CD4-positive, alpha-beta T cell treated with Interleukin-4 for 4 hours (primary cell): ENCODE measurements at regions not wholly inside any gene's neighbourhood (a gene's known extent, or its start where the extent isn't known, plus 50 kb on each side); places are given as distances from the start of the nearest gene placed in this dataset.
"Not testable (repeated sequence)": the region's sequence is repeated elsewhere in the genome, so short reads cannot be mapped to it uniquely, and the experiment has no call there.

Experiments used
- DNase-seq: peaks from one replicate; pipeline ENCODE4 v3.0.0-alpha.2; 2020

DNA sequence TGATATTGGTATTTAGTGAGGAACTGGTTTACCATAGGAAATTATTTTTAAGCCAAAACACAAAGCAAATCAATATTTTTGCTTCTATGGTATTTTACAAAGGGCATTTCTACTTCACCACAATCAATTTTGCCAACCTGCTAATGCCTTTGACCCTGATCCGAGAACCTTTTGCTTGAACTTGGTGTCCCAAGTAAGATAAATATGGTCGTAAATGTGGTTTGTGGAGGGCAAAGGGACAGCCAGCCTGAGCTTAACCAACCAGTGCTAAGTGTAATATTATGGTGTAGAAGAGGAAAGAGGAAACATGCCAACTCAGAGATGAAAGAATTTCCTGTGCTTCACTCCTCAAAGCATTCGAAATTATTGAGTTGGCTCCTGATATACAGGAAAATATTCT, 148.4 kb downstream of the C3orf38 start:
- DNase-seq = no peak

DNA sequence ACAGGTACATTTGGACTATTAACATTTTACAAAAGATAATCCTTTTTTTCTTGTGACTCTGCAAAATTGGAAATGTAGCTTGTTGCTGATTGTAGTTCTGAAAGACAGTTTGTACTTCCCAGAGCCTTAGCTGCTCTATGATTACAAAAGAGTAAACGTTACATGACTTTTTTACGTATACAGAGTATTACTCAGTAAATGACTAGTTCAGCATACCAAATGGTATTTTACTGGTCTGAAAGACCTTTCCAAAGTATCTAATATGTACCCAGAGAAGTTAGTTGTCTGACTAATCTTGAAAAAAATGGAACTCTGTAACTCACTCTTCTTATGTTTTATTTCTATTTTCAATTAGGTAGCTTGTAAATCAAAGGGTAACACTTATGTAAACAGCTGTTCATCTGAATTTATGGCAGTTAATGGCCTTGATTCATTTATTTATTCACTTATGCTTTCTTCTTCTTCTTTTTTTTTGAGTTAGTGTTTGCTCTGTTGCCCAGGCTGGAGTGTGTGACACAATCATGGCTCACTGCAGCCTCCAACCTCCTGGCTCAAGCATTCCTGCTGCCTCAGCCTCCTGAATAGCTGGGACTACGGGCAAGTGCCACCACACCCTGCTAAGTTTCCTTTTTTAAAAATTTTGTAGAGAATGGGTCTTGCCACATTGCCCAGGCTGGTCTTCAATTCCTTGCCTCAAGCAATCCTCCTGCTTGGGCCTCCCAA, 151.7 kb downstream of the C3orf38 start:
- no peak for DNase-seq

DNA sequence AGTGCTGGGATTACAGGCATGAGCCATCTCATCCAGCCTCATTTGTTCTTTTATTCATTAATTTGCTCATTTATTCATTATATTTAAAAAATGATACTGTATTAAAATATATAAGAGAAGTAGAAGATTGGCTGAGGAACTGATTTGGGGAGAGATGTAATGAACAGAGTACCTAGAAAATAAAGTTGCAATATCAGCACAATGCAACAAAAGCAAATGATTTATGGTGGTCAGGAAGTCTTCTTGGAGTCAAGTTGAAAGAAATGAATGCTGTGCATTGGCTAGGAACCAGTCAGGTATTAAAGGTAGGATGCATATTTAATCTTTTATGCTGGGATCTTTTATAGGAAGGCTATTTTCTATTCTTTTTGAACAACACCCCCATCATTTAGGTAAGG, 152.2 kb downstream of the C3orf38 start:
- DNase-seq = no peak

DNA sequence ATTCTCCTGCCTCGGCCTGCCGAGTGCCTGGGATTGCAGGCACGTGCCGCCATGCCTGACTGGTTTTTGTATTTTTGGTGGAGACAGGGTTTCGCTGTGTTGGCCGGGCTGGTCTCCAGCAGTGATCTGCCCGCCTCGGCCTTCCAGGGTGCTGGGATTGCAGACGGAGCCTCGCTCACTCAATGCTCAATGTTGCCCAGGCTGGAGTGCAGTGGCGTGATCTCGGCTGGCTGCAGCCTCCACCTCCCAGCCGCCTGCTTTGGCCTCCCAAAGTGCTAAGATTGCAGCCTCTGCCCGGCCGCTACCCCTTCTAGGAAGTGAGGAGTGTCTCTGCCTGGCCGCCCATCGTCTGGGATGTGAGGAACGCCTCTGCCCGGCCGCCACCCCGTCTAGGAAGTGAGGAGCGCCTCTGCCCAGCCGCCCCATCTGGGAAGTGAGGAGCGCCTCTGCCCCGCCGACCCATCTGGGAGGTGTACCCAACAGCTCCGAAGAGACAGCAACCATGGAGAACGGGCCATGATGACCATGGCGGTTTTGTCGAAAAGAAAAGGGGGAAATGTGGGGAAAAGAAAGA, 153.7 kb downstream of the C3orf38 start:
- not testable (repeated sequence) for DNase-seq

DNA sequence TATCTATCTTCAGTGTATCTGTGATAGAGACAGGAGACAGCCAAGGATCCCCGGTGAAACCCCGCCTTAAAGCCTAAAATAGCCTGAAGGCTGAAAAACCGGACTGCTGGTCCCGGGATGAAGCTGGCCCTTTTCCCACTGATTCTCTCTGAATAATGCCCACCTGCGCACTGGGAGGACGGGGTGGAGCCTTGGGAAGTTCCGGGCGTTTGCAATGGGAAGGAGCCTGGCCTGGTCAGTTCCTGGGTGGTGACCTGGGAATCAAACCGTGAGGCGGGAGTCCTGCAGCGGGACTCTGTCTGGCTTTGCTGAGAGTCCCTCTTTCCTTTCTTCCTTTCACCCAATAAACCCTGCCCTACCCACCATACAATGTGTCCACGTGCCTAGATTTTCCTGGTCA, 157.9 kb downstream of the C3orf38 start:
- no peak for DNase-seq

DNA sequence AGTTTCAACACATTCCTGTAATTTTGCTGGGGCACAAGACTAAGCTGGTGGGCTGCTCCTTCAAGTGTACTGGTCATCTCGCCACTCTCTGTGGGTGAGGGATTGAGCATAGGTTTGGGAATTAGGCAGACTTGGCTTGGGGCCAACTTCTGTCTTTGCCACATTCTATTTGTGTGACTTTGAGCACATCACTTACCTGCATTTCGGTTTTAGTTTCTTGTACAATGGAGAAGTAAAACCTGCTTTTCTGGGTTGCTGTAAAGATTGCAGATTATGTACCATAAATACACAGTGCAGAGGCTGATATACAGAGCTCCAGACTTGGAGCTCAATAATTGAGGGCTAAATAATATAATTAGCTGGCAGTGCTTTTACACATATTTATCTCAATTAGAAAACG, 162.1 kb downstream of the C3orf38 start:
- no peak for DNase-seq

DNA sequence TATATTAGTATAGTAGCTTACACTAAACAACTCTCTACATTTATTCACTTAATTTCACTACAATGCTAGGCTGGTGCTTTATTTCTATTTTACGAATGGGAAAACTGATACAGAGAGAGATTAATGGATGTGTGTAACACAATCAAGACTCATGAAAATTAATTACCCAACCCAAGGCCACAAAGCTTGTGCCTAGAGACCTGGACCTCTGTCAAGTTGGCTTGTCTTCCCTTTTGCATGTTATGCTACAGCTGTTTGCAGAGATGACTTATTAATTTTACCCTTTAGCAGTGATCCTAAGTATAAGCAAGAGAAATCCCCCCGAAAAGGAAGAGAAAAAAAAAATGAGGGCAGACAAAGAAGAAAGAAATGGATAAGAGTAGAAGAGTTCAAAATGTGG, 162.5 kb downstream of the C3orf38 start:
- no peak for DNase-seq

DNA sequence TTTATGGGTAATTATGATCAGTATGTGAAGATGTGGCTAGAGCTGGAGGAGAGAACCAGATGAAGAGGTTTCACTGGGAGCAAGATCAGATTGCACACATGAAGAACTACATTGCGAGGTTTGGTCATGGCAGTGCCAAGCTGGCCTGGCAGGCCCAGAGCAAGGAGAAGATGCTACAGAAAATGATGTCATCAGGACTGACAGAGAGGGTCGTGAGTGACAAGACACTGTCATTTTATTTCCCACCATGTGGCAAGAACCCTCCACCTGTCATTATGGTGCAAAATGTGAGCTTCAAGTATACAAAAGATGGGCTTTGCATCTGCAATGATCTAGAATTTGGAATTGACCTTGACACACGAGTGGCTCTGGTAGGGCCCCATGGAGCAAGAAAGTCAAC, 168.3 kb downstream of the C3orf38 start:
- no peak for DNase-seq

DNA sequence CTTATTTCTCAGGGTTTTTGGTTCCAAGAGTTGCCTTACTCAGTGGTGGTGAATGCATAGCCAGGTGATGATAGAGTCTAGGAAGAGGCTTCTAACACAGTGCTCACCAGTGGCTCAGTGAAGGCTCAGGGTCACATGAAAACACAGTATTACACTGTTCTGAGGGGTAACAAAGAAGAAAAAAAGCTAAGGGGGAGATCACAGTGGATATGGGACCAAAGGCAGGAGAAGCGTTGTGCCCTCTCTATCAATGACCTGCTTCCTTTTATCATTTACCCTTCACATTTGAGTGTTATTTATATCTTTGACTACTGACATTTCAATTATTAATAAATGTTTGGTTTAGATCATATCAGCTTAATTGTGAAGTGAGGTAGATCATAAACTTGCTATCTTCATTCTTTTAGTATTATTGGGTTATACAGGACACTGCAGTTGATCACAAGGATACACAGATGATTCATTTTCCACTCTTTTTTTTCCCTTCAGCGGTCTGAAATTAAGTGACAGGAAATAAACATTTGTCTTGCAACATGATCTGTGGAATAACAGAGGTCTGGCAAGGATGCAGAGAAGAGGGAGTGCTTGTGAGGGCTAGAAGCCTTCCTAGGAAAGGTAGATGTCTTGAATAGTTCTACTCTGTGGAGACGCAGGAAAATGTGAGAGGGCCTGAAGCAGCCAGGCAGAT, 171.7 kb downstream of the C3orf38 start:
- DNase-seq = no peak

DNA sequence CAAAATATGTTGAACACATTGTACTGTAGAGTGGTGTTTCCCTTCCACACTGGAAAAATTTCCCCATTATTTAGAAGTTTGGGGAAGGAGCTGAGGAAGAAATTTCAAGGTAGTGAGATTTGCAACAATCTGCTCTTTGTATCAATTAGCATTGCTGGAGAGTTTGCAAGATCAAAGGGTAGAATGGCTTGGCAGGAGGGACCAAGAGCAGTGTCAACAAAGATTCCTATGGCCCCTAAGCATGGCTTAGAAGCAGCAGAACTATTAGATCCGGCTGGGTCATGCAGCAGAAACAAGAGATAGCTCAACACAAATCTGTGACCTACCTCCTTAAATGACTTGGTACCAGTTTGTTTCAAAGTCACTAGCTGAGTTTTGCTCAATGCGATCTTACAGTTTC, 175.0 kb downstream of the C3orf38 start:
- no peak for DNase-seq

DNA sequence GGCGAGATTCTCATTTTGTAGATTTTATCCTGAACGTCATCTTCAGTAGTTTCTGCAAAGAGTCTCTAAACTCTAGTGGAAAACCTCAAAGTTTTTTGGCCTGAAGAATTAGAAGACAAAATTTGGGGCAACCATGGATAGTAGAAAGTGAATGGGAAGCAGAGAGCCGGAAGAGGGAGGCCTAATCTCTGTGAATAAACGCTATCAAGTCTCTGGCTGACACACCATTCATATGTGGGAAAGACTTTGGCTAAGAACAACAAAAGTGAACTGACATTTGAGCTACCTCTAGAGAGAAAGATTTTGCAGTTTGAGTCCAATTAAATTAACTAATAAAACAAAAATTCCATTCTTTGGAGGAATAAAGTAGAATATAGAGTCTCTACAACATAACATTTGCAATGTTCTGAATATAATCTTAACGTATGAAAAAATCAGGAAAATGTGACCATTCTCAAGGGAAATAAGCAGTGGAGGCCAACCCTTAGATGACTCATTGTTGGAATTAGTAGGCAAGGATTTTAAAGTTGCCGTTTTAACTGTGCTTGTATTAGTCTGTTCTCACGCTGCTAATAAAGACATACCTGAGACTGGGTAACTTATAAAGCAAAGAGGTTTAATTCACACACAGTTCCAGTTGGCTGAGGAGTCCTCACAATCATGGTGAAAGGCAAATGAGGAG, 184.6 kb downstream of the C3orf38 start:
- no peak for DNase-seq

DNA sequence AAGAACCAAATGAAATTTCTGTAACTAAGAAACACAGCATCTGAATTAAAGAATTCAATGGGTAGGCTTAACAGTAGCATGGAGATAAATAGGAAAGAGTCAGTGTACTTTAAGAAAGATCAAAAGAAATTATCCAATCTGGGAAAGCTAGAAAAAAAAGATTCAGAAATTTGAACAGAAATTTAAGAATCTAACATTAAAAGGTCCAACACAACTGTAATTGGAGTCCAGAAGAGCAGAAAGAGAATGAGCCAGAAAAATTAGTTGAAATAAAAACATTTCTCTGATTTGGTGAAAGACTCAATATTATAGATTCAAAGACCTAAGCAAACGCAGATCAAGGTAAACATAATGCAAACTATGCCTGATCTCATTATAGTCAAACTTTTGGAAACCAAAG, 187.1 kb downstream of the C3orf38 start:
- no peak for DNase-seq

DNA sequence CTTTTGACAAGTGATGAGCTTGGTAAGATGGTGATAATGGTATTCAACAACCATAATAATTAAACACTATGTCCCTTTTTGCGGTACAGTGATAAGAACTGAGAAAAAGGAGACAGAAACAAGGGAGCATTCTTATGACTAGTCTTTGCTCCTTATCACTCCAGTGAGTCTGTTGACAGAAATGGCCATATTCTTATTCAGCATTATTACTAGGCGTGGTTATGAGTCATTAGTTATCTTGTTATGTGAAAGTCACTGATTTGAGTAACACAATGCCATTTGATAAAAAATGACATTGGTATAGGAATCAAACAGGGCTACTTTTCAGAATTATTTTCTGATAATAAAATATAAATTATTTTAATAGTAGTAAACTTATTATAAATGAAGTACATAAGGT, 193.5 kb downstream of the C3orf38 start:
- DNase-seq = no peak

DNA sequence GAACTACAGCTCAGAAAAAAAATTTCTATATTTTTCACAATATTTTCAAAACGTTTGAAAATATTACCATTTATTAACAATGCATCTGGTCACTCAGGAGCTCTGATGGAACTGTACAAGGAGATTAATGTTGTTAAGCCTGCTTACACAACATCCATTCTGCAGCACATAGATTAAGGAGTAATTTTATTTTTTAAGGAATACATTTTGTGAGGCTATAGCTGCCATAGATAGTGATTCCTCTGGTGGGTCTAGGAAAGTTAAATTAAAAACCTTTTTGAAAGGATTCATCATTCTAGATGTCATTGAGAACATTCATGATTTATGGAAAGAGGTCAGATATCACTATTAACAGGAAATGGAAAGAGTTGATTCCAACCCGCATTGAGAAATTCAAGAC, 196.9 kb downstream of the C3orf38 start:
- DNase-seq = no peak

DNA sequence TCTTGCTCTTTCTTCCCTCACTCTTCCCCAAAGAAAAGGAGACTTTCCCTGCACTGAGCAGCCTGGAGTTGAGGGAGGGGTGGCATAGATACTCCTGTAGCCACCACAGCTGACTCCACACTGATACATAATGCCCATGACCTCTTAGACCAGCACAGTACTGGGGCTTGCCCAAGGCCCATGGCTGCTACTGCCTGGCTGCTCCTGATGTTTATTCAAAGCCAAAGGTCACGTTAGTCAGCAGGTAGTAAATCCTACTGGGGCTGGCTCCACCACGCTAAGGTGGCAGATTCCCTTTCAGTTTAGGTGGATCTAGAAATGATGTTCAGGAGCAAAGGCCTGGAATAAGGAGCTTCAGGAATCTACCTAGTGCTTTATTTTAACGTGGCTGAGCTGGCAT, 212.7 kb downstream of the C3orf38 start:
- no peak for DNase-seq

DNA sequence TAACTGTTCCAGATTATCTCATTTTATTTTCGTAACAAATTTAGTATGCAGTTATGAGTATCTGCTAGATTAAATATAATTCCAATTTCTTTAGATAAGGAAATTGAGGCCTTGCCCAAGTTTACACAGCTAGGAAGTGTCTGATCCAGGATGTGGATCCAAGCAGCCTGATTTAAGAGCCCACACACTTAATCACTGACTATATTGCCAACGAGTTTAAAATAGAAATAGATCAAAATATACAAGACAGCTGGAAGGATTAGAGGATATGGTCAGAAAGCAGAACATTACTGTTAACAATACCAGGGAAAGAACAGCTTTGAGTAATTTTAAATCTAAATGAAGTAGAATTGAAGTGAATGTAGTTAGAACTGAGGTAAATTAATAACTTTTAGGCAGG, 215.2 kb downstream of the C3orf38 start:
- DNase-seq = no peak

DNA sequence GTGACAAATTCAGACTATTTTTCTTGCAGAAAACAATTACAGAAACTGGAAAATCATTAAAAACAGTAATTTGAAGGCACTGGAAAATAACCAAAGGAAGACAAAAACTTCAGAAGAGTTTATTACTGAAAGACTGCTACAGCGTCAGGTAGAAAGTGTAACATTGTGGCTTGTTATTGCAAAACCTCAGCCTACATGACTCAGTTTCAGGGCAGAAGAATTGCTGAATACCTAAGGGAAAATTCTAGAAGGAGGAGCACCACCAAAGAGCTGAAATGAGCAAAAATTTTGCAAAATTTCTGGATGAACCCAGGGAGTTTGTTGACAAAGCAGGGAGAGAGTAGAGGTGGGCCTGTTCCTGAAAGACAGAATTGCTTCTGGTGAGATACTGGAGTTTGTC, 219.6 kb downstream of the C3orf38 start:
- no peak for DNase-seq

DNA sequence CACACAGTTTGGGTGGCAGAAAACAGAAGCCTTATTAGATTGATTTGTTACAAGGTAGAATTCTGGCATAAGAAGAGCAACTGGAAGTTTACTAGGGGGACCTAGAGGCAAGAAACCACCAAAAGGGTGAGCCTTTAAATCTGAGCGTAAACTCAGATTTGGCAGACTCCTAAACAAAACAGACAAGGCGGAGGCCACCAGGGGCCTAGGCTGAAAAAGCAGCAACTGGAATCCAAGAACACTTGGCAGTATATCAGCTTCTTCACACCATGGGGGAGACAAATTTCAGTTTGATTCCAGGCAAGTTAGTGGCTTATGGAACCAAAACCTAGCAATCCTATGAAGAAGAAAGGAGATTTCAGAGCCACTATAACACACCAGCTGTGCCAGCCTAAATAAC, 220.0 kb downstream of the C3orf38 start:
- DNase-seq = no peak

DNA sequence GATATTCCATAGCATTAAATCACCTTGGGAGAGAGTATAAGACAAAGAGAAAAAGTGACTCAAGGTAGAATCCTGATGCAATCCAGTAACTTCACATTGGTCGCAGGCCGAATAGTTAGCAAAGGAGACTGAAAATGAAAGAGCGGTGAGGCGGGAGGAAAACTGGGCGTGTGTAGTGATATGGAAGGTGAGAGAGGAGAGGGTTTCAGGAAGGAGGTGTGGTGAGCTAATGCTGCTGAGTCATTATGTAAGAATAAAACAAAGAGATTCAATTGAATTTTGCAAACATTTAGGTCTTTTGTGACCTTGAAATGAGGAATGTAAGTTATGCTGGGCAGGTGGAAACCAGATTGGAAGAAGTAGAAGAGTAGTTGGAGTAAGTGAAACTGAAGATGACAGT, 235.3 kb downstream of the C3orf38 start:
- DNase-seq = no peak

DNA sequence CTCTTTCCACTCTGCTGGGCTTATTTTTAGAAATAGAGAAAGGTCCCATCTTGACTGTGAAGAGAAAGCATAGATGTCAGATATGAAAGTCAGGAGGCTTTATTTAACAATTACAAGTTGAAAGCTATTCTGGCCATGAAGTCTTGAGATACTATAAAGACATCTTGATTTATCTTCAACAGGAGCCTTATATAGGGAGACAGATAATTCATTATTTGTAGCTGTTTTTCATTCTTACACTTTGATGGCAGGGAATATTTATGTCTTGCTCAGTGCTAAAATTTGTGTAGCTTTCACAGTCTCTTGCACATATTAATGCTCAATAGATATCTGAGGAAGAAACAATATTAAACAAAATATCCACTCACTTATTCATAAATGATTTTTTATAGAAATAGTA, 248.8 kb downstream of the C3orf38 start:
- no peak for DNase-seq

DNA sequence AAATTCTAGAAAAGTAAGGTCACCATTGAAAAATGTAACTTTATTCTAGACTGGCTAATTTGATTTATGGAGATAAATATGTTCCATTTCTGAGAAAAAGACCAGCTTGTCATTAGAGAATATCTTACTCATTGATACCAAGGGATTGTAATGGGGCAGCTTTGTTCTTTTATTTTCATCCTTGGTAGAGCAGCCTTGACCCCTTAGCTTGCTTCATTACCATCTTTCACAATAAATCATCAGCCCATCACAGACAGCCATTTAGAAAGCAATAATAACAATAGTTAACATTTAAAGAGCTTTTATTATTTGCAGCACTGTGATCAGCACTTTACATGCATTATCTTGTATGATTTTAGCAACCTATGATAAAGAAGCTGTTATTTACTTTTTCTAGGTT, 253.6 kb downstream of the C3orf38 start:
- DNase-seq = no peak

DNA sequence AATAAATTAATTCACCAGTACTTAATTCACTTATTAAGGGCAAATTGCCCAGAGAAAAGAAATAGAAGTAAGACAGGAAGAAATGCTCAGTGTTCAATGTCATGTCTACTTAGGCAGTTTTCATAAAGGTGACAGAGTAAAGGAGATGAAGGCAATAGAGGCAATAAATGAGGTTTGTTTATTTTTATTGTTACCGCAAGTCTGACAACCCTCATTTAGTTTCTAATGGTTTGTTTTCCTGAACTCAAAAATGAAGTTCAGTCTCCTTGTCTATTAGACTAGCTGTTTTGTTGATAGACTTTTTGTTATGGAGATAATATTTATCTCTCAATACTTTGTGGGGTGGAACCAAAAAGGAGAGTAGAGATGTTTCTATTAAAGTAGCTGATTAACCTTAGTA, 258.3 kb downstream of the C3orf38 start:
- DNase-seq = no peak

DNA sequence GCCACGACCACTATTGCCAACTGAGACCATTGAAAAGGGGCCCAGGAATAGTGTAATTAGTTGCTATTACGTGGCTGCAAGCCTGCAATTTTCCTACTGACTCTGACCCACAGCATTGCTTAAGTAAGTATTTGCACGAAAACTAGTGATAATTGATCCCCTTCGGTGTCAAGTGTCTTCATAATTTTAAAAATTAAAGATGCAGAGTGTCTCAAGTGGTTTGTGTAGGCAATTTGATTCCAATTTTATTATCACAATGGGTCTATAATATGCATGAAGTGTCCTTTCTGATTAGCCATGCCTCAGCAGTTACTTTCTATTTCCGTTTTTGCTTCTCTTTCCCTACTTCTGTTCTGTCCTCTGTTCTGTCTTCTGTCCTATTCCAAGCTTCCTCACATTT, 259.2 kb downstream of the C3orf38 start:
- no peak for DNase-seq

DNA sequence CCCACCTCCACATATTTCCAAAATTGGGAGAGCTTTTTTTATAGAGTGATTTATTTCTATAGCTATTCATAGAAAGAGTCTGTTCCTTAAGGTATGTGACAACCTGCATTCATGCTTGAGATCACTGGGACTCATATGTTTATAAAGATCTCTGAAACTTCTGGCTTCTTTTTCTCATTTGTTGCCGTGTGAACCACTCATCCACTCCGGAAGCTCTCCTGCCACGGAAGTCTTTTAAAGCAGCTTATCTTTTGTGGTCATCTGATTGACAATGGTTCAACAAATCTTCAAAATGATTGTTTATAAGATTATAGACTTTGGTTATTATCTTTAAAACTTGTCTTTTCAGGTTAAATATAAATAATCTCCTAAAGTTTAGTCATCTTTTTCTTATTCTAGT, 260.5 kb downstream of the C3orf38 start:
- DNase-seq = peak; percentile 20
